ENCODE measurements at regions not wholly inside any gene's neighbourhood (a gene's known extent, or its start where the extent isn't known, plus 50 kb on each side); places are given as distances from the start of the nearest gene placed in this dataset.
A peak's percentile ranks its signal among the peaks of the same experiment; 100 is the strongest.

DNA sequence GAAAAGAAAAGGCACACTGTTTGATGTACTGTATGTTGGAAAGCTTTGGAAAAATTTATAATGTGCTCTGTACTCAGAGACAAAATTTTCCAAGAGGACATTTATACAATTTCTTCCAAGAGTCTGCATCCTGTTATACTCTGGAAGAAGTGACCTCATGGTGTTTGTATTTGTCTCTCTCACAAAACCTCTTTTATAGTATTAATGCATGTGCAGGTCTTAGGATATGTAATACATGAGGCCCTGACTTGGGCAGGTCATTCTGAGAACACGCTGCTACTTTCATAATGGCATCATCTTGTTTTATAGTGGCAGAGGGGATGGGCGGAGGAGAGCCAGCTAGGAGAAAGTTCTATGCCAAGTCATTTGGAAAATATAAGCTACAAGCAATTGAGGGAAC lies 72.0 kb upstream of the P3H2 start:
- H3K36me3 ChIP-seq = no peaks in the 10 kb centered on the region
- TF ChIP-seq, protein P1, sequence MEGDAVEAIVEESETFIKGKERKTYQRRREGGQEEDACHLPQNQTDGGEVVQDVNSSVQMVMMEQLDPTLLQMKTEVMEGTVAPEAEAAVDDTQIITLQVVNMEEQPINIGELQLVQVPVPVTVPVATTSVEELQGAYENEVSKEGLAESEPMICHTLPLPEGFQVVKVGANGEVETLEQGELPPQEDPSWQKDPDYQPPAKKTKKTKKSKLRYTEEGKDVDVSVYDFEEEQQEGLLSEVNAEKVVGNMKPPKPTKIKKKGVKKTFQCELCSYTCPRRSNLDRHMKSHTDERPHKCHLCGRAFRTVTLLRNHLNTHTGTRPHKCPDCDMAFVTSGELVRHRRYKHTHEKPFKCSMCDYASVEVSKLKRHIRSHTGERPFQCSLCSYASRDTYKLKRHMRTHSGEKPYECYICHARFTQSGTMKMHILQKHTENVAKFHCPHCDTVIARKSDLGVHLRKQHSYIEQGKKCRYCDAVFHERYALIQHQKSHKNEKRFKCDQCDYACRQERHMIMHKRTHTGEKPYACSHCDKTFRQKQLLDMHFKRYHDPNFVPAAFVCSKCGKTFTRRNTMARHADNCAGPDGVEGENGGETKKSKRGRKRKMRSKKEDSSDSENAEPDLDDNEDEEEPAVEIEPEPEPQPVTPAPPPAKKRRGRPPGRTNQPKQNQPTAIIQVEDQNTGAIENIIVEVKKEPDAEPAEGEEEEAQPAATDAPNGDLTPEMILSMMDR (IDR thresholded peaks at IDR 0.05) = no peak
- TF ChIP-seq EP300 (IDR thresholded peaks at IDR 0.05) (no peak), POLR2AphosphoS5 (IDR thresholded peaks at IDR 0.05) (no peak), POLR2A (IDR thresholded peaks at IDR 0.05) (no peak)
- H3K4me3 ChIP-seq = no peak overlapping the region
- no peaks in the 10 kb centered on the region for H3K27me3 ChIP-seq
- 85 to 90% methylated on average over 2 of the region's 2 CpGs for WGBS, 2 donors
- no peak for ATAC-seq (ENCODE audit: low FRiP score in 2 of 2)
- no peaks in the 10 kb centered on the region for H3K4me1 ChIP-seq
- no peak for DNase-seq
- no peaks in the 10 kb centered on the region for H3K9me3 ChIP-seq
- H3K27ac ChIP-seq = no peak overlapping the region

GRCh38 chr3:190192087-190192486 lies 71.4 kb upstream of the P3H2 start:
- Histone ChIP-seq H3K27me3 (no peaks in the 10 kb centered on the region), H3K9me3 (no peaks in the 10 kb centered on the region), H3K27ac (no peak overlapping the region), H3K4me3 (no peak overlapping the region), H3K4me1 (no peaks in the 10 kb centered on the region), H3K36me3 (no peaks in the 10 kb centered on the region)
- 60 to 70% methylated on average over 2 of the region's 2 CpGs for whole genome bisulfite sequencing, 2 donors
- TF ChIP-seq POLR2A (IDR thresholded peaks at IDR 0.05) = no peak
- TF ChIP-seq, protein P1 (IDR thresholded peaks at IDR 0.05) = no peak
- TF ChIP-seq POLR2AphosphoS5 (IDR thresholded peaks at IDR 0.05) = no peak
- TF ChIP-seq EP300 (IDR thresholded peaks at IDR 0.05) = no peak
- no peak for ATAC-seq (ENCODE audit: low FRiP score in 2 of 2)
- DNase-seq = no peak

- H3K4me3 ChIP-seq = no peak overlapping the region
- DNase-seq = no peak
- no peak overlapping the region for H3K27ac ChIP-seq
- TF ChIP-seq, protein P1 (IDR thresholded peaks at IDR 0.05) = no peak
- H3K9me3 ChIP-seq = no peaks in the 10 kb centered on the region
- H3K36me3 ChIP-seq = no peaks in the 10 kb centered on the region
- H3K4me1 ChIP-seq = no peaks in the 10 kb centered on the region
- WGBS, 2 donors = 81 to 84% methylated on average over 2 of the region's 2 CpGs
- no peak for ATAC-seq (ENCODE audit: low FRiP score in 2 of 2)
- H3K27me3 ChIP-seq = no peaks in the 10 kb centered on the region
Observed at GRCh38 chr3:190188197-190188596, 67.5 kb upstream of the P3H2 start.

GRCh38 chr3:190183121-190183520 lies 62.4 kb upstream of the P3H2 start:
- no peak overlapping the region for H3K4me3 ChIP-seq
- no peaks in the 10 kb centered on the region for H3K9me3 ChIP-seq
- DNase-seq (no peak), ATAC-seq (ENCODE audit: low FRiP score in 2 of 2) (peak in 1 of 2 donors; percentile 64)
- 34 to 61% methylated on average over 4 of the region's 4 CpGs for WGBS, 2 donors
- H3K4me1 ChIP-seq = no peaks in the 10 kb centered on the region
- H3K36me3 ChIP-seq = no peaks in the 10 kb centered on the region
- H3K27me3 ChIP-seq = no peaks in the 10 kb centered on the region
- TF ChIP-seq POLR2AphosphoS5 (IDR thresholded peaks at IDR 0.05) = no peak
- TF ChIP-seq, protein P1 (IDR thresholded peaks at IDR 0.05) = no peak
- no peak for TF ChIP-seq POLR2A (IDR thresholded peaks at IDR 0.05)
- no peak for TF ChIP-seq EP300 (IDR thresholded peaks at IDR 0.05)
- H3K27ac ChIP-seq = no peak overlapping the region

- TF ChIP-seq EP300 (IDR thresholded peaks at IDR 0.05) (no peak), POLR2A (IDR thresholded peaks at IDR 0.05) (no peak), POLR2AphosphoS5 (IDR thresholded peaks at IDR 0.05) (no peak)
- TF ChIP-seq, protein P1 (IDR thresholded peaks at IDR 0.05) = no peak
- Histone ChIP-seq H3K36me3 (no peaks in the 10 kb centered on the region), H3K4me3 (no peak overlapping the region), H3K9me3 (no peaks in the 10 kb centered on the region), H3K4me1 (no peaks in the 10 kb centered on the region), H3K27ac (no peak overlapping the region), H3K27me3 (no peaks in the 10 kb centered on the region)
- no peak for ATAC-seq (ENCODE audit: low FRiP score in 2 of 2)
- 65% methylated on average over 12 of the region's 12 CpGs for WGBS, 2 donors
- DNase-seq = no peak
Observed at GRCh38 chr3:190182418-190183043, 61.8 kb upstream of the P3H2 start.

All from upper lobe of left lung (tissue), 6 donors.